ENCODE measurements at regions not wholly inside any gene's neighbourhood (a gene's known extent, or its start where the extent isn't known, plus 50 kb on each side); places are given as distances from the start of the nearest gene placed in this dataset.

- H3K9me2 ChIP-seq (ENCODE audit: insufficient read depth) = no peaks in the 10 kb centered on the region
- H2AFZ ChIP-seq = 0 out of 2 replicates have a peak overlapping the region, but pooled peaks have one; percentile 21
- intact Hi-C loops (cut with micrococcal nuclease; ENCODE audit: unreplicated experiment) = no loop called here
- no peak overlapping the region for H3K27ac ChIP-seq
- H3K4me3 ChIP-seq = no peak overlapping the region
- H3K79me2 ChIP-seq (ENCODE audit: low read depth) = no peaks in the 10 kb centered on the region
- no TSS peak for BruUV-seq (replicated peaks)
- POLR2A ChIA-PET (ENCODE audit: unreplicated experiment) = no interaction called here
- no peak overlapping the region for H3K4me2 ChIP-seq
- no peaks in the 10 kb centered on the region for H3K4me1 ChIP-seq (replicated peaks; ENCODE audit: insufficient read depth)
- CTCF ChIA-PET = no interaction called here
- H3K36me3 ChIP-seq (ENCODE audit: low read depth) = no peaks in the 10 kb centered on the region
- no peak for DNase-seq
- no peaks in the 10 kb centered on the region for H3K27me3 ChIP-seq (ENCODE audit: insufficient read depth, low read depth)
- no peaks in the 10 kb centered on the region for H3F3A ChIP-seq (ENCODE audit: insufficient read depth, low read depth)
- no peaks in the 10 kb centered on the region for H3K9me3 ChIP-seq (ENCODE audit: insufficient read depth, low read depth)
- H4K20me1 ChIP-seq (ENCODE audit: insufficient read depth) = no peaks in the 10 kb centered on the region
- TF ChIP-seq CTCF (conservative IDR thresholded peaks at IDR 0.05) (no peak), EZH2 (IDR thresholded peaks at IDR 0.05; ENCODE audit: low read depth) (no peak)
Observed at GRCh38 chr13:34672631-34673030, 269.4 kb upstream of the NBEA start.

- no peaks in the 10 kb centered on the region; the same call in 1 of the 2 replicates for H3K9me2 ChIP-seq (ENCODE audit: insufficient read depth)
- CTCF ChIA-PET = no interaction called here
- TF ChIP-seq CTCF (conservative IDR thresholded peaks at IDR 0.05) = no peak
- TF ChIP-seq EZH2 (IDR thresholded peaks at IDR 0.05; ENCODE audit: low read depth) = no peak
- peaks cover 13% of the 10 kb centered on the region; the same call in 1 of the 2 replicates for H3K9me3 ChIP-seq (ENCODE audit: insufficient read depth, low read depth)
- H3K27ac ChIP-seq = no peak overlapping the region
- no peak overlapping the region for H2AFZ ChIP-seq
- H3K36me3 ChIP-seq (ENCODE audit: low read depth) = no peaks in the 10 kb centered on the region
- no peaks in the 10 kb centered on the region for H4K20me1 ChIP-seq (ENCODE audit: insufficient read depth)
- no peaks in the 10 kb centered on the region; the same call in 1 of the 2 replicates for H3K4me1 ChIP-seq (replicated peaks; ENCODE audit: insufficient read depth)
- H3K79me2 ChIP-seq (ENCODE audit: low read depth) = no peaks in the 10 kb centered on the region
- no peak overlapping the region for H3K4me3 ChIP-seq
- peaks cover 9% of the 10 kb centered on the region; the same call in 1 of the 2 replicates for H3F3A ChIP-seq (ENCODE audit: insufficient read depth, low read depth)
- intact Hi-C loops (cut with micrococcal nuclease; ENCODE audit: unreplicated experiment) = no loop called here
- H3K27me3 ChIP-seq (ENCODE audit: insufficient read depth, low read depth) = no peaks in the 10 kb centered on the region
- BruUV-seq (replicated peaks) = no TSS peak
- DNase-seq = no peak
- no peak overlapping the region for H3K4me2 ChIP-seq
- POLR2A ChIA-PET (ENCODE audit: unreplicated experiment) = no interaction called here
Observed at GRCh38 chr13:34675626-34676025, 266.4 kb upstream of the NBEA start.

- DNase-seq = peak; percentile 9 to 70
- H3K9me3 ChIP-seq (ENCODE audit: insufficient read depth, low read depth) = peaks cover 13% of the 10 kb centered on the region; the same call in 1 of the 2 replicates
- H3K27me3 ChIP-seq (ENCODE audit: insufficient read depth, low read depth) = no peaks in the 10 kb centered on the region
- no peak for TF ChIP-seq EZH2 (IDR thresholded peaks at IDR 0.05; ENCODE audit: low read depth)
- TF ChIP-seq CTCF (conservative IDR thresholded peaks at IDR 0.05) = no peak
- no peaks in the 10 kb centered on the region; the same call in 1 of the 2 replicates for H3K4me1 ChIP-seq (replicated peaks; ENCODE audit: insufficient read depth)
- BruUV-seq (replicated peaks) = no TSS peak
- H3K4me2 ChIP-seq = no peak overlapping the region
- H2AFZ ChIP-seq = no peak overlapping the region
- H3F3A ChIP-seq (ENCODE audit: insufficient read depth, low read depth) = peaks cover 9% of the 10 kb centered on the region; the same call in 1 of the 2 replicates
- H3K9me2 ChIP-seq (ENCODE audit: insufficient read depth) = no peaks in the 10 kb centered on the region; the same call in 1 of the 2 replicates
- POLR2A ChIA-PET (ENCODE audit: unreplicated experiment) = interaction anchor here (0.5 kb wide), 1 partner anchor 12 kb away, joined by 7 read pairs; no protein-coding TSS in a partner anchor
- peak overlapping the region; percentile 12; the same call in 1 of the 2 replicates for H3K27ac ChIP-seq
- H4K20me1 ChIP-seq (ENCODE audit: insufficient read depth) = no peaks in the 10 kb centered on the region
- CTCF ChIA-PET = no interaction called here
- intact Hi-C loops (cut with micrococcal nuclease; ENCODE audit: unreplicated experiment) = no loop called here
- no peak overlapping the region for H3K4me3 ChIP-seq
- no peaks in the 10 kb centered on the region for H3K36me3 ChIP-seq (ENCODE audit: low read depth)
- no peaks in the 10 kb centered on the region for H3K79me2 ChIP-seq (ENCODE audit: low read depth)
Observed at GRCh38 chr13:34678154-34678553, 263.9 kb upstream of the NBEA start.
